GM23248 (cell line): ENCODE measurements at regions not wholly inside any gene's neighbourhood (a gene's known extent, or its start where the extent isn't known, plus 50 kb on each side); places are given as distances from the start of the nearest gene placed in this dataset.

Experiments
- EZH2 ChIP-seq: fragments of 200-600 bp; sonication (generic); IDR thresholded peaks from 2 replicates; pipeline ENCODE4 v1.6.1; 2018; ENCODE audit warnings: antibody characterized with exemption, mild to moderate bottlenecking; ENCODE audit not compliant: insufficient read depth, poor library complexity, severe bottlenecking
- EZH2phosphoT487 ChIP-seq: fragments of 200-600 bp; sonication (generic); IDR thresholded peaks from 2 replicates; pipeline ENCODE4 v1.6.1; 2018; ENCODE audit warnings: antibody characterized with exemption, moderate library complexity, mild to moderate bottlenecking, low read depth; ENCODE audit not compliant: insufficient read depth

DNA sequence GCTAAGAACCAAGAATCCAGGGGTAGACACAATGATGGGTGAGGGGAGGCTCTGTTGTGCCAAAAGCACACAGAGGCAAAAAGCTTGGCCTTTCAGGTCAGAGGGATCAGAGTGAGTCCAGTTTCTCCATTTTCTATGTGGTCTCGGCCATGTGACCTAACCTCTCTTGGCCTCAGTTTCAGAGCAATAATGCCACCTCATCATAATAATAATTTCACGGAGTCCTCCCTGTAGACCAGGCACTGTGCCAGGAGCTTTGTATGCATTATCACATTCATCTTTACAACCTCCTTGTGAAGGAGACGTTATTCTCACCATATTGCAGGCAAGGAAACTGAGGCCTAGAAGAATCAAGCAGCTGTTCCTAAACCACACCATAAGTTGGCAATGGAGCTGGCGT, 120.2 kb downstream of the WT1 start:
- no peak for TF ChIP-seq EZH2
- no peak for TF ChIP-seq EZH2phosphoT487
